PC-3 (cell line): ENCODE measurements at regions not wholly inside any gene's neighbourhood (a gene's known extent, or its start where the extent isn't known, plus 50 kb on each side); places are given as distances from the start of the nearest gene placed in this dataset.

ENCODE experiments used
- ATAC-seq: fragments of 200-7000 bp; cut with Tn5 transposase; 2 replicates; pipeline ENCODE4 v1.9.1; 2020; ENCODE audit warnings: mild to moderate bottlenecking, moderate library complexity
- BruUV-seq: library from RNA; stranded (reverse); fragments of 400-500 nt; replicated peaks from 2 replicates; lab custom pipeline; 2021; lab: Mats Ljungman, UMichigan
- CTCF ChIA-PET: fragments of 300-600 bp; sonication (Branson Sonifier 250); formaldehyde crosslinking; loops from one replicate; lab custom pipeline; 2022; ENCODE audit warnings: antibody characterized with exemption; lab: Charles Lee
- POLR2A ChIA-PET: fragments of 300-600 bp; sonication (Branson Sonifier 250); formaldehyde crosslinking; loops from one replicate; lab custom pipeline; 2022; ENCODE audit warnings: antibody characterized with exemption; ENCODE audit not compliant: unreplicated experiment; lab: Charles Lee
- DNase-seq: peaks from one replicate; pipeline ENCODE4 v3.0.0-alpha.2; 2015
- H2AFZ ChIP-seq: fragments of 300-600 bp; sonication (generic); 2 replicates; pipeline ENCODE4 v1.6.0; 2016; ENCODE audit warnings: antibody characterized with exemption, low read length
- H3F3A ChIP-seq: fragments of 300-600 bp; sonication (generic); one replicate; pipeline ENCODE4 v1.6.0; 2017; ENCODE audit warnings: antibody characterized with exemption, low read length, control low read depth, mild to moderate bottlenecking; ENCODE audit not compliant: unreplicated experiment
- H3K27ac ChIP-seq: fragments of 300-600 bp; sonication (generic); 2 replicates; pipeline ENCODE4 v1.5.1; 2016; ENCODE audit warnings: mild to moderate bottlenecking, low read length
- H3K27me3 ChIP-seq: fragments of 300-600 bp; sonication (generic); 2 replicates; pipeline ENCODE4 v1.6.1; 2016; ENCODE audit warnings: low read length, mixed read lengths
- H3K36me3 ChIP-seq: fragments of 300-600 bp; sonication (generic); 2 replicates; pipeline ENCODE4 v1.6.1; 2016; ENCODE audit warnings: low read depth, mixed run types, low read length, mixed read lengths
- H3K4me1 ChIP-seq: fragments of 300-600 bp; sonication (generic); 2 replicates; pipeline ENCODE4 v1.5.1; 2016; ENCODE audit warnings: low read length; ENCODE audit not compliant: insufficient read depth
- H3K4me2 ChIP-seq: fragments of 300-600 bp; sonication (generic); 2 replicates; pipeline ENCODE4 v1.6.0; 2016; ENCODE audit warnings: low read length
- H3K4me3 ChIP-seq: fragments of 300-600 bp; sonication (generic); 2 replicates; pipeline ENCODE4 v1.5.1; 2016; ENCODE audit warnings: mild to moderate bottlenecking, low read length, mixed read lengths
- H3K79me2 ChIP-seq: fragments of 300-600 bp; sonication (generic); 2 replicates; pipeline ENCODE4 v1.6.1; 2017; ENCODE audit warnings: low read length, mixed read lengths
- H3K9ac ChIP-seq: fragments of 300-600 bp; sonication (generic); 2 replicates; pipeline ENCODE4 v1.6.0; 2016; ENCODE audit warnings: mild to moderate bottlenecking, low read length
- H3K9me2 ChIP-seq: fragments of 300-600 bp; sonication (generic); replicated peaks from 2 replicates; pipeline ENCODE4 v1.6.1; 2016; ENCODE audit warnings: mixed run types, low read length, mixed read lengths
- H3K9me3 ChIP-seq: fragments of 300-600 bp; sonication (generic); 2 replicates; pipeline ENCODE4 v1.6.1; 2016; ENCODE audit warnings: low read length, mixed read lengths
- H4K20me1 ChIP-seq: fragments of 300-600 bp; sonication (generic); 2 replicates; pipeline ENCODE4 v1.6.1; 2016; ENCODE audit warnings: low read length, mixed read lengths
- CTCF ChIP-seq: fragments of 300-600 bp; sonication (generic); conservative IDR thresholded peaks from 2 replicates; pipeline ENCODE4 v1.5.1; 2017; ENCODE audit warnings: antibody characterized with exemption, low read depth, mild to moderate bottlenecking, low read length
- EZH2 ChIP-seq: fragments of 300-600 bp; sonication (generic); IDR thresholded peaks from one replicate; pipeline ENCODE4 v1.6.1; 2017; ENCODE audit warnings: antibody characterized with exemption, mild to moderate bottlenecking, low read length; ENCODE audit not compliant: unreplicated experiment
- EZH2phosphoT487 ChIP-seq: fragments of 300-600 bp; sonication (generic); IDR thresholded peaks from 2 replicates; pipeline ENCODE4 v1.6.1; 2018; ENCODE audit warnings: mild to moderate bottlenecking, antibody characterized with exemption, low read length, borderline replicate concordance
- intact Hi-C: fragments of 100-400 bp; cut with micrococcal nuclease; formaldehyde crosslinking; loops from 2 replicates; pipeline ENCODE4 v1.9.0; 2023

DNA sequence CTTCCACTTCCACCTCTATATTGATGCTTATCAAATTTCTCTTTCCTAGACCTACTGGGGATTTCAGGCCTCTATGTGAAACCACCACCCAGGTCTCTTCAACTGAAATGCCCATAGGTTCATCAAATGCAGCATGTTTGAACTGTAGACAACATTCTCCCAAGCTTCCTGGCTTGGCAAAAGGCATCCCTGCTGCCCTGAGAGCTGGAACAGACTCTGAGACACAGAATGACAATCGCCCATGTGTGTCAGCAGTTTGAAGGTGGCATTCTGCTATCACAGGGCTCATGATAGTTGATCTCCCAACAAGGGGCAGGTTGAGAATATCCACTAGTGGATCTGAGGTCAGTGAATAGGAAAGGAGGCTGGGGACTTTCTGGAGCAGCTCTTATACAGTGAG is 200.7 kb downstream of the RPLP1 start:
- ChIA-PET CTCF (no interaction called here), POLR2A (no interaction called here)
- Histone ChIP-seq H3K4me1 (no peaks in the 10 kb centered on the region), H3K36me3 (no peaks in the 10 kb centered on the region), H3K9me3 (no peaks in the 10 kb centered on the region), H3K4me3 (no peak overlapping the region), H4K20me1 (no peaks in the 10 kb centered on the region), H2AFZ (no peak overlapping the region), H3K4me2 (no peak overlapping the region), H3K79me2 (no peaks in the 10 kb centered on the region), H3K27me3 (peaks cover 19% of the 10 kb centered on the region), H3F3A (no peaks in the 10 kb centered on the region), H3K27ac (no peak overlapping the region), H3K9ac (no peak overlapping the region), H3K9me2 (no peaks in the 10 kb centered on the region)
- DNase-seq: no peak
- TF ChIP-seq EZH2: no peak
- TF ChIP-seq CTCF: no peak
- no peak for TF ChIP-seq EZH2phosphoT487
- intact Hi-C loops: no loop called here
- BruUV-seq: no TSS peak
- ATAC-seq: no peak

- H2AFZ ChIP-seq: no peak overlapping the region
- H3K9me3 ChIP-seq: no peaks in the 10 kb centered on the region
- POLR2A ChIA-PET: no interaction called here
- no peaks in the 10 kb centered on the region for H3K9me2 ChIP-seq
- H3K4me3 ChIP-seq: no peak overlapping the region
- H3K27me3 ChIP-seq: peaks cover 17% of the 10 kb centered on the region
- H3K36me3 ChIP-seq: no peaks in the 10 kb centered on the region
- TF ChIP-seq EZH2phosphoT487: no peak
- no peak for TF ChIP-seq EZH2
- TF ChIP-seq CTCF: no peak
- no peak overlapping the region for H3K27ac ChIP-seq
- ATAC-seq: no peak
- intact Hi-C loops: no loop called here
- H3K79me2 ChIP-seq: no peaks in the 10 kb centered on the region
- no peak overlapping the region for H3K4me2 ChIP-seq
- H3F3A ChIP-seq: no peaks in the 10 kb centered on the region
- no peaks in the 10 kb centered on the region for H4K20me1 ChIP-seq
- no peak for DNase-seq
- no TSS peak for BruUV-seq
- CTCF ChIA-PET: no interaction called here
- H3K4me1 ChIP-seq: 0 out of 2 replicates have a peak, but pooled peaks cover under 1% of the 10 kb centered on the region
- no peak overlapping the region for H3K9ac ChIP-seq
Observed at GRCh38 chr15:69653846-69654245, 201.2 kb downstream of the RPLP1 start.

- Histone ChIP-seq H3K79me2 (no peaks in the 10 kb centered on the region), H3K4me1 (peaks cover 15% of the 10 kb centered on the region), H3F3A (no peaks in the 10 kb centered on the region), H3K27ac (no peak overlapping the region), H3K9ac (no peak overlapping the region), H3K36me3 (no peaks in the 10 kb centered on the region), H3K27me3 (0 out of 2 replicates have a peak, but pooled peaks cover 7% of the 10 kb centered on the region), H3K4me2 (no peak overlapping the region), H3K9me3 (no peaks in the 10 kb centered on the region), H2AFZ (no peak overlapping the region), H4K20me1 (no peaks in the 10 kb centered on the region), H3K9me2 (no peaks in the 10 kb centered on the region), H3K4me3 (no peak overlapping the region)
- ATAC-seq (no peak), DNase-seq (no peak)
- no TSS peak for BruUV-seq
- intact Hi-C loops: no loop called here
- TF ChIP-seq EZH2 (no peak), EZH2phosphoT487 (no peak), CTCF (no peak)
- ChIA-PET POLR2A (no interaction called here), CTCF (no interaction called here)
Observed at GRCh38 chr15:69656271-69657030, 203.8 kb downstream of the RPLP1 start.
